ENCODE measurements at regions not wholly inside any gene's neighbourhood (a gene's known extent, or its start where the extent isn't known, plus 50 kb on each side); places are given as distances from the start of the nearest gene placed in this dataset.

DNA sequence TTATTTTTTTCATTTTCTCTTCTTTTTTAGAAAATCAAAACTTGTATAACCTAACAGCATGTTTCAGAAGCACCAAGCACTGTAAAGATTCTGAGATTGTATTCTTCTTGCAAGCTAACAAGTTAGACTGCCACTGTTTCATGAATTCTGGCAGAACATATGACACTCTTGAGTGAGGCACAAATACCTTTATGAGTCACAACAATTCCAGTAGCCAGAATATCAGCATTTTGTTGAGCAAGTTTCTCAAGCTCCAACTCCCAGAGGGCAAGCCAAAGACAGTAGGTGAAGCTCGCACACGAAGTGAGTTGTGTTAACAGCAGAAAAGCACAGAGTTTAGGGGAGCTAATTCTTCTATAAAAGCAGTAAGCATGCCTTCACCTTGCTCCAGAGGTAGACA lies 268.8 kb upstream of the NCAM2 start:
- TF ChIP-seq, protein P1, sequence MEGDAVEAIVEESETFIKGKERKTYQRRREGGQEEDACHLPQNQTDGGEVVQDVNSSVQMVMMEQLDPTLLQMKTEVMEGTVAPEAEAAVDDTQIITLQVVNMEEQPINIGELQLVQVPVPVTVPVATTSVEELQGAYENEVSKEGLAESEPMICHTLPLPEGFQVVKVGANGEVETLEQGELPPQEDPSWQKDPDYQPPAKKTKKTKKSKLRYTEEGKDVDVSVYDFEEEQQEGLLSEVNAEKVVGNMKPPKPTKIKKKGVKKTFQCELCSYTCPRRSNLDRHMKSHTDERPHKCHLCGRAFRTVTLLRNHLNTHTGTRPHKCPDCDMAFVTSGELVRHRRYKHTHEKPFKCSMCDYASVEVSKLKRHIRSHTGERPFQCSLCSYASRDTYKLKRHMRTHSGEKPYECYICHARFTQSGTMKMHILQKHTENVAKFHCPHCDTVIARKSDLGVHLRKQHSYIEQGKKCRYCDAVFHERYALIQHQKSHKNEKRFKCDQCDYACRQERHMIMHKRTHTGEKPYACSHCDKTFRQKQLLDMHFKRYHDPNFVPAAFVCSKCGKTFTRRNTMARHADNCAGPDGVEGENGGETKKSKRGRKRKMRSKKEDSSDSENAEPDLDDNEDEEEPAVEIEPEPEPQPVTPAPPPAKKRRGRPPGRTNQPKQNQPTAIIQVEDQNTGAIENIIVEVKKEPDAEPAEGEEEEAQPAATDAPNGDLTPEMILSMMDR (IDR thresholded peaks at IDR 0.05): no peak
- TF ChIP-seq POLR2A (IDR thresholded peaks at IDR 0.05) (no peak), POLR2AphosphoS5 (IDR thresholded peaks at IDR 0.05) (no peak), EP300 (IDR thresholded peaks at IDR 0.05) (no peak)
